ENCODE measurements at regions not wholly inside any gene's neighbourhood (a gene's known extent, or its start where the extent isn't known, plus 50 kb on each side); places are given as distances from the start of the nearest gene placed in this dataset.
"Not testable (repeated sequence)": the region's sequence is repeated elsewhere in the genome, so short reads cannot be mapped to it uniquely, and the experiment has no call there.

GRCh38 chr3:182148360-182148759 is 436.6 kb downstream of the SOX2 start:
- Histone ChIP-seq H3K9me3 (no peaks in the 10 kb centered on the region), H3K4me2 (no peak overlapping the region), H3K79me2 (ENCODE audit: insufficient read depth) (no peaks in the 10 kb centered on the region), H3K36me3 (replicated peaks in 1 of 2; ENCODE audit: control insufficient read depth in 1 of 2, insufficient read depth in 2 of 2, low read length in 1 of 2) (no peaks in the 10 kb centered on the region), H3K27ac (ENCODE audit: low read depth in 2 of 2, low read length in 1 of 2) (no peak overlapping the region), H2AFZ (ENCODE audit: low read depth) (no peak overlapping the region), H3K4me1 (ENCODE audit: control insufficient read depth in 1 of 2, insufficient read depth in 2 of 2, low read depth in 1 of 2, low read length in 1 of 2) (no peaks in the 10 kb centered on the region), H3K27me3 (ENCODE audit: insufficient read depth) (no peaks in the 10 kb centered on the region), H3F3A (replicated peaks; ENCODE audit: insufficient read depth) (no peaks in the 10 kb centered on the region), H3K9ac (no peak overlapping the region), H3K4me3 (ENCODE audit: low read depth in 2 of 2, low read length in 1 of 2) (no peak overlapping the region), H3K9me2 (no peaks in the 10 kb centered on the region), H4K20me1 (ENCODE audit: insufficient read depth) (no peaks in the 10 kb centered on the region)
- 67% methylated on average over 3 of the region's 3 CpGs for WGBS (ENCODE audit: low lambda C conversion rate)
- TF ChIP-seq RCOR1 (IDR thresholded peaks at IDR 0.05; ENCODE audit: low read length) (no peak), GATA2 (CRISPR knock-in tag; IDR thresholded peaks at IDR 0.05) (no peak), NFIC (IDR thresholded peaks at IDR 0.05; ENCODE audit: borderline replicate concordance) (no peak), FOXM1 (IDR thresholded peaks at IDR 0.05; ENCODE audit: low read depth) (no peak), TCF12 (IDR thresholded peaks at IDR 0.05) (no peak)
- ChIA-PET CTCF (no interaction called here), POLR2A (no interaction called here)
- DNase-seq = no peak

GRCh38 chr3:182149594-182149993 is 437.9 kb downstream of the SOX2 start:
- Histone ChIP-seq H3K36me3 (replicated peaks in 1 of 2; ENCODE audit: control insufficient read depth in 1 of 2, insufficient read depth in 2 of 2, low read length in 1 of 2) (no peaks in the 10 kb centered on the region), H3K9ac (no peak overlapping the region), H3K27me3 (ENCODE audit: insufficient read depth) (no peaks in the 10 kb centered on the region), H3K4me2 (no peak overlapping the region), H3K79me2 (ENCODE audit: insufficient read depth) (no peaks in the 10 kb centered on the region), H3K9me2 (no peaks in the 10 kb centered on the region), H3K9me3 (no peaks in the 10 kb centered on the region), H3K27ac (ENCODE audit: low read depth in 2 of 2, low read length in 1 of 2) (no peak overlapping the region), H3F3A (replicated peaks; ENCODE audit: insufficient read depth) (no peaks in the 10 kb centered on the region), H4K20me1 (ENCODE audit: insufficient read depth) (no peaks in the 10 kb centered on the region), H3K4me1 (ENCODE audit: control insufficient read depth in 1 of 2, insufficient read depth in 2 of 2, low read depth in 1 of 2, low read length in 1 of 2) (no peaks in the 10 kb centered on the region), H3K4me3 (ENCODE audit: low read depth in 2 of 2, low read length in 1 of 2) (no peak overlapping the region), H2AFZ (ENCODE audit: low read depth) (no peak overlapping the region)
- ChIA-PET CTCF (no interaction called here), POLR2A (no interaction called here)
- no peak for DNase-seq
- WGBS (ENCODE audit: low lambda C conversion rate) = 28% methylated on average over 3 of the region's 3 CpGs
- TF ChIP-seq IRF3 (IDR thresholded peaks at IDR 0.05; ENCODE audit: low read depth, low read length) (no peak), MEF2A (IDR thresholded peaks at IDR 0.05; ENCODE audit: borderline replicate concordance, low read depth) (no peak), SMC3 (IDR thresholded peaks at IDR 0.05; ENCODE audit: low read depth, low read length) (no peak), ELF1 (IDR thresholded peaks at IDR 0.05) (no peak)

GRCh38 chr3:182156326-182156725 is 444.6 kb downstream of the SOX2 start:
- H3K27ac ChIP-seq (ENCODE audit: low read depth in 2 of 2, low read length in 1 of 2); H3K27me3 ChIP-seq (ENCODE audit: insufficient read depth); H2AFZ ChIP-seq (ENCODE audit: low read depth); H3K4me3 ChIP-seq (ENCODE audit: low read depth in 2 of 2, low read length in 1 of 2); H4K20me1 ChIP-seq (ENCODE audit: insufficient read depth); H3K79me2 ChIP-seq (ENCODE audit: insufficient read depth); DNase-seq; H3K9me2 ChIP-seq; H3K9ac ChIP-seq; H3K9me3 ChIP-seq; POLR2A ChIA-PET; H3F3A ChIP-seq (replicated peaks; ENCODE audit: insufficient read depth); H3K36me3 ChIP-seq (replicated peaks in 1 of 2; ENCODE audit: control insufficient read depth in 1 of 2, insufficient read depth in 2 of 2, low read length in 1 of 2); CTCF ChIA-PET; H3K4me1 ChIP-seq (ENCODE audit: control insufficient read depth in 1 of 2, insufficient read depth in 2 of 2, low read depth in 1 of 2, low read length in 1 of 2); H3K4me2 ChIP-seq: not testable (repeated sequence)
- WGBS (ENCODE audit: low lambda C conversion rate) = 40% methylated on average over 2 of the region's 3 CpGs

All from SK-N-SH (cell line).